Activated CD4-positive, alpha-beta T cell treated with anti-CD3 and anti-CD28 coated beads, Interleukin-2, amount 10 ng/mL, durations not matched to agents 24 days and 14 days (primary cell): ENCODE measurements at regions not wholly inside any gene's neighbourhood (a gene's known extent, or its start where the extent isn't known, plus 50 kb on each side); places are given as distances from the start of the nearest gene placed in this dataset.
A peak's percentile ranks its signal among the peaks of the same experiment; 100 is the strongest.
"Not testable (repeated sequence)": the region's sequence is repeated elsewhere in the genome, so short reads cannot be mapped to it uniquely, and the experiment has no call there.

Experiments used
- DNase-seq: peaks from one replicate; pipeline ENCODE4 v3.0.0; 2022
- H3K27ac Mint-ChIP-seq: one replicate; pipeline ENCODE4 v1.8.0; 2022; ENCODE audit warnings: mild to moderate bottlenecking, mixed read lengths
- H3K27me3 Mint-ChIP-seq: one replicate; pipeline ENCODE4 v1.8.0; 2022; ENCODE audit warnings: mixed read lengths
- H3K36me3 Mint-ChIP-seq: one replicate; pipeline ENCODE4 v1.8.0; 2022; ENCODE audit warnings: low read depth, mild to moderate bottlenecking, mixed read lengths
- H3K4me1 Mint-ChIP-seq: one replicate; pipeline ENCODE4 v1.8.0; 2021; ENCODE audit warnings: mixed read lengths
- H3K4me3 Mint-ChIP-seq: one replicate; pipeline ENCODE4 v1.8.0; 2022; ENCODE audit warnings: mild to moderate bottlenecking, moderate library complexity, mixed read lengths
- H3K9me3 Mint-ChIP-seq: one replicate; pipeline ENCODE4 v1.8.0; 2021; ENCODE audit warnings: mixed read lengths
- intact Hi-C: fragments of 100-400 bp; cut with micrococcal nuclease; formaldehyde crosslinking; loops from one replicate; pipeline ENCODE4 v1.15.1; 2023

DNA sequence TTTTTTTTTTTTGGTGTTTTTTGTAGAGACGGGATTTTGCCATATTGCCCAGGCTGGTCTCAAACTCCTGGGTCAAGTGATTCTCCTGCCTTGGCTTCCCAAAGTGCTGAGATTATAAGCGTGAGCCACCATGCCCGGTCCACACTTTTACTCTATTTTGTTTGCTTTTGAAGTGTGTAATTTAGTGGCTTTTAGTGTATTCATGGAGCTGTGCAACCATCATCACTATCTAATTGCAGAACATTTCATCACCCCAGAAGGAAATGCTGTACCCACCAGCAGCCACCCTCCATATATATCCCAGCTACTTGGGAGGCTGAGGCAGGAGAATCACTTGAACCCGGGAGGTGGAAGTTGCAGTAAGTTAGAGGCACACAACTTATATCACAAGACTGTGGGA is 136.9 kb upstream of the ERRFI1 start:
- DNase-seq = no peak
- H3K4me1 Mint-ChIP-seq = peaks cover 19% of the 10 kb centered on the region
- no peak overlapping the region for H3K4me3 Mint-ChIP-seq
- H3K27me3 Mint-ChIP-seq = peaks cover 9% of the 10 kb centered on the region
- intact Hi-C loops = no loop called here
- H3K27ac Mint-ChIP-seq = no peak overlapping the region
- H3K36me3 Mint-ChIP-seq = no peaks in the 10 kb centered on the region
- no peaks in the 10 kb centered on the region for H3K9me3 Mint-ChIP-seq

DNA sequence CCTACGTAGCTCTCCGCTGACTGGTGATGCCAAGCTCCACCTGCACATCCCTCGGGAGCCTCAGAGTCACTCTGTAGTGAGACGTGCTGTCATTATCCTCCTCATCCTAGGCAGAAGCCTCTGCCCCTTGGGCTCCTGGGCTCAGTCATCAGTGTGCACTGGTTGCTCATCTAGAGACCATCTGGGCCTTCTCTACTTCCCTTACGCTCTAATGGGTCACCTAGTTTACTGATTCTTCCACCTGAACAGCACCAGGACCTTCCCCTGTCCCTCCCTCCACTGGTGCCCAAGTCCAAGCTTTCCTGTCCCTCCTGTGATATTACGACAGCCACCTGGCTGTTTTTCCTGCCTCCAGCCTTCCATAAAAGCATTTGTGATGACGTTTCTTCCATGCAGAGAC is 136.1 kb upstream of the ERRFI1 start:
- no peak overlapping the region for H3K27ac Mint-ChIP-seq
- H3K4me3 Mint-ChIP-seq = no peak overlapping the region

DNA sequence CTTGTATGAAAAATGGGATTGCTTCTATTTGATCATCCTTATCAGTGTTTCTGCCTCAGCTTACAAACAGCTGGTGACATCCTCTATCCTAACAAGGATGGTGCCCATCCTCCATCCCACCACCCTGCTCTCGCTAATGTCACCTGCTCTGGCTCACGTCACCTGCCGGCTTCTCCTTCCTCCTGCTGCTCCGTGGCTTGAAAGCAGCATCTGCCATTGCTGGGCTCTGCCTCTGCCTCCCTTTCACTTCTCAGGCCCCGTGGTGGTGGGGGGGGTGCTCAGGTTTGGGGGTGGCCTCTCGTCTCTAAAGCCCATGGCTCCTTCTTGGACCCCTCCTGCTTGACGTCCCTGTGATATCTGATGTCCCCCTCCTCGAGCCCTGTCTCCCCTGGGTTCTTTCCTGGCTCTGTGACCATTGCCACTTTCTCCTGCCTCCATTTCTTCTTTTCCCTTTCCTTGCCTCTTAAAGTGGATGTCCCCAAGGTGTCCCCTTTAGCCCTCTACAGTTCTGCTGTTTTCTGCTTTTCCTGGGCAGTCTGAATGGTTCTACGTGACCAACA is 135.5 kb upstream of the ERRFI1 start:
- H3K27me3 Mint-ChIP-seq = peaks cover 14% of the 10 kb centered on the region
- no peak for DNase-seq
- H3K4me3 Mint-ChIP-seq = no peak overlapping the region
- no peak overlapping the region for H3K27ac Mint-ChIP-seq
- peaks cover 11% of the 10 kb centered on the region for H3K4me1 Mint-ChIP-seq
- no peaks in the 10 kb centered on the region for H3K9me3 Mint-ChIP-seq
- H3K36me3 Mint-ChIP-seq = no peaks in the 10 kb centered on the region
- intact Hi-C loops = no loop called here

More for the DNA sequence above, 136.1 kb upstream of the ERRFI1 start:
- Mint-ChIP-seq H3K36me3 (no peaks in the 10 kb centered on the region), H3K9me3 (no peaks in the 10 kb centered on the region), H3K4me1 (peaks cover 13% of the 10 kb centered on the region), H3K27me3 (peaks cover 10% of the 10 kb centered on the region)
- intact Hi-C loops = no loop called here
- no peak for DNase-seq

DNA sequence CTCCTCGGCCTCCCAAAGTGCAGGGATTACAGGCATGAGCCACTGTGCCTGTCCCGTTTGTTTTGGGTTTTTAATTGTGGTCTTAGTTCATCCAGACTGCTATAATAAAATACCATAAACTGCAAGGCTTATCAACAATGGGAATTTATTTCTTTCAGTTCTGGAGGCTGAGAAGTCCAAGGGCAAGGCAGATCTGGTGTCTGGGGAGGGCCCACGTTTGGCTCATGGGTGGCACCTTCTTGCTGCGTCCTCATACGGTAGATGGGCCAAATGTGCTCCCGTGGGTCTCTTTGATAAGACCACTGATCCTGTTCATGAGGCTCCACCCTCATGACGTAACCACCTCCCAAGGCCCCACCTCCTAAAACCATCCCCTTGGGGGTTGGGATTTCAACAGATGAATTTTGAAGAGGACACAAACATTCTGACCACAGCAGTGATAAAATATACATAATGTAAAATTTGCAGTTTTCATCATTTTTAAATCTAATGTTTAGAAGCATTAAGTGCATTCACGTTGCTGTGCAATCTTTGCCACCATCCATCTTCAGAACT is 133.4 kb upstream of the ERRFI1 start:
- DNase-seq = no peak
- intact Hi-C loops = no loop called here
- Mint-ChIP-seq H3K36me3 (no peaks in the 10 kb centered on the region), H3K9me3 (no peaks in the 10 kb centered on the region), H3K4me3 (no peak overlapping the region), H3K27me3 (peaks cover 22% of the 10 kb centered on the region), H3K4me1 (peaks cover 6% of the 10 kb centered on the region), H3K27ac (no peak overlapping the region)

DNA sequence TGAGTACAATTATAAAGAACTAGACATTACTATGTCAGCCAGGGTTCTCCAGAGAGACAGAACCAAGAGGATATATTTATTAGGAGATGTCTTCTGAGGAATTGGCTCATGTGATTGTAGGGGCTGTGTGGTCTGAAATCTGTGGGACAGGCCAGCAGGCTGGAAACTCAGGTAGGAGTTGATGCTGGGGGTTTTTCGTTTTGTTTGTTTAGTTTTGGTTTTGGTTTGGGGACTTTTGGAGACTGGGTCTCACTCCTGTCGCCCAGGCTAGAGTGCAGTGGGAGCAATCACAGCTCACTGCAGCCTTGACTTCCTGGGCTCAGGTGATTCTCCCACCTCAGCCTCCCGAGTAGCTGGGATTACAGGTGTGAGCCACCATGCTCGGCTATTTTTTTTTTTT is 132.9 kb upstream of the ERRFI1 start:
- H3K36me3 Mint-ChIP-seq = no peaks in the 10 kb centered on the region
- intact Hi-C loops = no loop called here
- no peak overlapping the region for H3K27ac Mint-ChIP-seq
- peaks cover 22% of the 10 kb centered on the region for H3K27me3 Mint-ChIP-seq
- no peak for DNase-seq
- H3K4me3 Mint-ChIP-seq = no peak overlapping the region
- peaks cover 6% of the 10 kb centered on the region for H3K4me1 Mint-ChIP-seq
- no peaks in the 10 kb centered on the region for H3K9me3 Mint-ChIP-seq

DNA sequence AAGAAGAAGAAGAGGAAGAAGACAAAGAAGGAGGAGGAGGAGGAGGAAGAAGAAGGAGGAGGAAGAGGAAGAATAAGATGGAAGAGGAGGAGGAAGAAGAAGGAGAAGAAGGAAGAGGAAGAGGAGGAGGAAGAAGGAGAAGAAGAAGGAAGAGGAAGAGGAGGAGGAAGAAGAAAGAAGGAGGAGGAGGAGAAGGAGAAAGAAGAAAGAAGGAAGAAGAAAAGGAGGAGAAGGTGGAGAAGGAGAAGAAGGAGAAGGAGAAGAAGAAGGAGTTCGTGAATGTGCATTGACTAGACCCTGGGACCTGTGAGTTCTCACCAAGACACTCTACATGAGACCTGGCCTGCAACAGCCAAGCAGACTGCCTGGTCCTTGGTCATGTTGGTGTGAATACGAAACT is 131.7 kb upstream of the ERRFI1 start:
- Mint-ChIP-seq H3K27ac (no peak overlapping the region), H3K27me3 (peaks cover 19% of the 10 kb centered on the region), H3K36me3 (peaks cover 5% of the 10 kb centered on the region), H3K4me3 (no peak overlapping the region), H3K4me1 (peaks cover 16% of the 10 kb centered on the region), H3K9me3 (no peaks in the 10 kb centered on the region)
- intact Hi-C loops = no loop called here
- no peak for DNase-seq

DNA sequence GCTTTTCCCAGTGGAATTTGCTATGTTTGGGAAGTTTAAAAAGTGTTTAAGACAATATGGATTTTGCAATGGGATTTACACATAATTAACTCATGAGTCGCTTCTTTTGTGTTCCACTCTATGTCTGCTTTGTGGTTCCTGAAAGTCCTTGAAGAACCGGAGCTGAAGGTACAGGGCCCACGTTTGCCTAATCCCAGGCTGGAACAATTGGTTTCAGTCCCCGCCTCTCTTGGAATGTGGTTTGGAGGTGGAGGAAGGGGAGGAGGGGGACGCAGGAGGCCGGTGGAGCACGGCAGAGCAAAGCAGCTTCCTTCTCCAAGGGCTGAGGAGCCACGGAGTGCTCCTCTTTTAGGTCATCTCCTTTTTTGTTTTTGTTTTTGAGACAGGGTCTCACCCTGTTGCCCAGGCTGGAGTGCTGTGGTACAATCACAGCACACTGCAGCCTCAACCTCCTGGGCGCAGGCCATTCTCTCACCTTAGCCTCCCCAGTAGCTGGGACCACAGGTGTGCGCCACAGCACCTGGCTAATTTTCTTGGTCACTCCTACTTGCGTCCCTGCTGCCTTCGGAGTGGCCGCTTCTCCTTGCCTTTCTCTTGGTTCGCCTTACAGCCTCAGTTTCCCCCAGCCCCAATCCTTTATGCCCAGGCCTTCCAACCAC is 129.5 kb upstream of the ERRFI1 start:
- no peak for DNase-seq
- Mint-ChIP-seq H3K27me3 (peaks cover 15% of the 10 kb centered on the region), H3K36me3 (peaks cover 6% of the 10 kb centered on the region), H3K4me1 (peaks cover 29% of the 10 kb centered on the region), H3K9me3 (no peaks in the 10 kb centered on the region), H3K4me3 (no peak overlapping the region), H3K27ac (no peak overlapping the region)
- intact Hi-C loops = no loop called here

DNA sequence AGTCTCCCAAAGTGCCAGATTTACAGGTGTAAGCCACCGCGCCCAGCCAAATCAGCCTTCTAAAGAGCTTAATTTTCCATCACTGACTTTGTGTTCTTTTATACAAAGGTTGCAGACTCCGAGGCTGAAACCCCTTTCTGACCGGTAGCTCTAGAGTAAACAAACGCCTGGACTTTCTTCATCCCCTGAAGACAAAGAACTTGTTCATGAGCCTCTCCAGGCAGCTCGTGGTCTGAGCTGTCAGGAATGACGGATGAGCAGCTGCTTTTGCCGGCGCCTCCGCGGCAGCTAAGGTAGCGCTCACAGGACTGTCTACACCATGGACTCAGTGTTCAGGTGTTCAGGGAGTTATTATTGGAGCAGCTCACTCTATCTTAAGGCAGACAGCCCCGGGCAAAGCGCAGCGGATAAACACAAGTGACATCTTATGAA is 128.5 kb upstream of the ERRFI1 start:
- peaks cover 6% of the 10 kb centered on the region for H3K36me3 Mint-ChIP-seq
- H3K27me3 Mint-ChIP-seq = peaks cover 16% of the 10 kb centered on the region
- no peaks in the 10 kb centered on the region for H3K9me3 Mint-ChIP-seq
- no peak overlapping the region for H3K27ac Mint-ChIP-seq
- H3K4me3 Mint-ChIP-seq = no peak overlapping the region
- DNase-seq = no peak
- intact Hi-C loops = no loop called here
- H3K4me1 Mint-ChIP-seq = peaks cover 34% of the 10 kb centered on the region

DNA sequence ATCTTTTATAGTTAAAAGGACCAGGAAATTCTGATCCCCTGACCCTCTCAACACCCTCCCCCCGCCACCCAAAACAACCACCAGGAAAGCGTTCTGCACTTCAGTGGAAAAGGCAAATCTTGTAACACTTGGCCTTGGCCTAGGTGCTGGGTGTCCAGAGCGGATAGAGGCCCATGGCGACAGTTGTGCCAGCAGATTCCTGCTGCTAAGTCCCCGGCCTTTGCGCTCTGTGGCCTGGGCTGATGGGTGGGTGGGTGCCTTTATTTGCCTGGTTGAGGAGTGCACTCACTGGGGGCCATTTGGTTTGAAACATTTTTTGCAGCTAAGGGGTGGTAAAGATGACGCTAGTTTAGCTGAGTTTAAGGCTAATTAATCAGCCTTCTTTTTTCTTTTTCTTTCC is 127.9 kb upstream of the ERRFI1 start:
- no peak for DNase-seq
- H3K27me3 Mint-ChIP-seq = peaks cover 18% of the 10 kb centered on the region
- peaks cover 36% of the 10 kb centered on the region for H3K4me1 Mint-ChIP-seq
- intact Hi-C loops = loop anchor here (1.0 to 2.0 kb wide), 2 partner anchors 29 to 57 kb away; no protein-coding TSS in a partner anchor
- H3K9me3 Mint-ChIP-seq = no peaks in the 10 kb centered on the region
- peaks cover 6% of the 10 kb centered on the region for H3K36me3 Mint-ChIP-seq
- no peak overlapping the region for H3K4me3 Mint-ChIP-seq
- no peak overlapping the region for H3K27ac Mint-ChIP-seq

DNA sequence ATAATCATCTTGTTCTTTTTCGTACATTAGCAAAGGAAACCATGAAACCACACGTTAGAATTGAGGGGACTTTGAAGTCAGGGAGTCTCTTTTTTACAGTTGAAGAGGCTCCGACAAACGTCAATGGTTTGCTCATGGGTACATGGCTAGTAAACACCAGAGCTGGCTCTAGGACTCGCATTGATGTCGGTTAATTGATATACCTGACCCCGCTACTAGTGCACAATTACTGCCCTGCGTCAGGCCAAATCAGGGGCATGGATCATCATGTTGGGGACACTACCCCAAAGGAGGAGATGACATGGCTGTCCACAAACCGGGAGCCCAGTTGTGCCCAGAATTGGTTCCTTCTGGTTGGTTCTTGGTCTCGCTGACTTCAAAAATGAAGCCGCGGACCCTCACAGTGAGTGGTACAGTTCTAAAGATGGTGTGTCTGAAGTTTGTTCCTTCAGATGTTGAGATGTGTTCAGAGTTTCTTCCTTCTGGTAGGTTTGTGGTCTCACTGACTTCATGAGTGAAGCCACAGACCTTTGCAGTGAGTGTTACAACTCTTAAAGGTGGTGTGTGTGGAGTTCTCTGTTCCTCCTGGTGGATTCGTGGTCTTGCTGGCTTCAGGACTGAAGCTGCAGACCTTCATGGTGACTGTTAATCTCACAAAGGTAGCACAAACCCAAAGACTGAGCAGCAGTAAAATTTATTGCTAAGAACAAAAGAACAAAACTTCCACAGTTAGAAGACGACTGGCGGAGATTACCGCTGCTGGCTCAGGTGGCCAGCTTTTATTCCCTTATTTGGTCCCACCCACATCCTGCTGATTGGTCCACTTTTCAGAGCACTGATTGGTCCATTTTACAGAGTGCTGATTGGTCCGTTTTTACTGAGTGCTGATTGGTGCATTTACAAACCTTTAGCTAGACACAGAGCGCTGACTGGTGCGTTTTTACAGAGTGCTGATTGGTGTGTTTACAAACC is 126.9 kb upstream of the ERRFI1 start:
- Mint-ChIP-seq H3K9me3 (no peaks in the 10 kb centered on the region), H3K4me1 (peaks cover 35% of the 10 kb centered on the region), H3K4me3 (peak overlapping the region; percentile 78), H3K27me3 (peaks cover 18% of the 10 kb centered on the region), H3K27ac (peak overlapping the region; percentile 94), H3K36me3 (peaks cover 6% of the 10 kb centered on the region)
- DNase-seq = peak; percentile 84
- intact Hi-C loops = loop anchor here (1.0 to 2.0 kb wide), 2 partner anchors 30 to 56 kb away; no protein-coding TSS in a partner anchor

DNA sequence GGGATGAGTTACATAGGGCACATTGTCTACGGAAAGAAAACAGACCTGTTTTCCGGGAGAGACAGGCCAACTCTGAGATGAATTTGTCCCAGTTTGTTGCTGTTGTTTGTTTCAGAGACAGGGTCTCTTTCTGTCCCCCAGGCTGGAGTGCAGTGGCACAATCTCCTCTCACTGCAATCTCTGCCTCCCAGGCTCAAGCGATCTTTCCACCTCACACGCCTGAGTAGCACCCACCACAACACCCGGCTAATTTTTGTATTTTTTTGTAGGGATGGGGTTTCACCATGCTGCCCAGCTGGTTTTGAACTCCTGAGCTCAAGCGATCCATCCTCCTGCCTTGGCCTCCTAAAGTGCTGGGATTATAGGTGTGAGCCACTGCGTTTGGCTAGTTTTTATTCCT is 125.5 kb upstream of the ERRFI1 start:
- Mint-ChIP-seq H3K27ac (no peak overlapping the region), H3K27me3 (peaks cover 20% of the 10 kb centered on the region), H3K4me3 (peak overlapping the region; percentile 78), H3K4me1 (peaks cover 39% of the 10 kb centered on the region), H3K36me3 (peaks cover 6% of the 10 kb centered on the region), H3K9me3 (no peaks in the 10 kb centered on the region)
- DNase-seq = no peak
- intact Hi-C loops = loop anchor here (2.0 kb wide), 1 partner anchor 31 kb away; no protein-coding TSS in a partner anchor

DNA sequence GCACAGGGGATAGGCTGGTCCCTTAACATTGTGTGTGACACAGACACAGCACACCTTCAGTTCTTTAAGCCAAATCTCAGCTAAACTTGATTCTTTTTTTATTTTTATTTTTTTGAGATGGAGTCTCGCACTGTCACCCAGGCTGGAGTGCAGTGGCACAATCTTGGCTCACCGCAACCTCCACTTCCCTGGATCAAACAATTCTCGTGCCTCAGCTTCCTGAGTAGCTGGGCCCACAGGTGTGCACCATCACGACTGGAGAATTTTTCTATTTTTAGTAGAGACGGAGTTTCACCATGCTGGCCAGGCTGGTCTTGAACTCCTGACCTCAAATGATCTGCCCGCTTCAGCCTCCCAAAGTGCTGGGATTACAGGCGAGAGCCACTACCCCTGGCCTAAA is 123.6 kb upstream of the ERRFI1 start:
- H3K27ac Mint-ChIP-seq, H3K36me3 Mint-ChIP-seq, H3K4me3 Mint-ChIP-seq, intact Hi-C loops, H3K9me3 Mint-ChIP-seq: not testable (repeated sequence)
- DNase-seq = peak; percentile 70
- peaks cover 47% of the 10 kb centered on the region for H3K4me1 Mint-ChIP-seq
- H3K27me3 Mint-ChIP-seq = peaks cover 18% of the 10 kb centered on the region

DNA sequence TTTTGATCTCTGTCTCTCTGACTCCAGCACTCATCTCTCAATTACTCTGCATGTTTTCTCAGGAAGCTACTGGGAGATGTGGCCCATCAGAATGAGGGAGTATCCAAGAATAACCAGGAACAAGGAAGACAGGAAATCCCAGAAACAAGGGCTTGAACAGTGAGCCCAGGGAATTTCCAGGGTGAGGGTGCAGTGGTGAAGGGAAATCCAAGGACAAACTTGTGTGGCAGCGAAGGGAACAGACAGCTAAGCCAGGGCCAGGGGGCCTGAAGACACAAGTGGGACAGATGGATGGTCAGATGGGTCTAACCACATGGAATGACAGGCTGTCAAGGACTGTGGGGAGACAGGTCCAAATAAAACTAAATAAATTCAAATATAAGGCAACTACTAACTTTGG is 121.8 kb upstream of the ERRFI1 start:
- Mint-ChIP-seq H3K4me3 (no peak overlapping the region), H3K36me3 (peaks cover 1% of the 10 kb centered on the region), H3K27ac (no peak overlapping the region), H3K4me1 (peaks cover 39% of the 10 kb centered on the region), H3K9me3 (no peaks in the 10 kb centered on the region), H3K27me3 (peaks cover 22% of the 10 kb centered on the region)
- intact Hi-C loops = no loop called here
- no peak for DNase-seq
